Effector memory CD8-positive, alpha-beta T cell (primary cell): ENCODE measurements at regions not wholly inside any gene's neighbourhood (a gene's known extent, or its start where the extent isn't known, plus 50 kb on each side); places are given as distances from the start of the nearest gene placed in this dataset.
"Not testable (repeated sequence)": the region's sequence is repeated elsewhere in the genome, so short reads cannot be mapped to it uniquely, and the experiment has no call there.

Experiments used
- ATAC-seq: fragments of 150-1000 bp; cut with Tn5 transposase; replicated peaks from 2 replicates; pipeline ENCODE4 v1.10.0; 2021; ENCODE audit warnings: mild to moderate bottlenecking, moderate library complexity
- DNase-seq, 3 experiments: peaks; one replicate each; pipeline ENCODE4 v3.0.0; 2021
- H3K27ac Mint-ChIP-seq, 2 donors: one replicate each; pipeline ENCODE4 v1.8.0; 2022; ENCODE audit warnings: mild to moderate bottlenecking in 2 of 2, mixed read lengths in 2 of 2, moderate library complexity in 2 of 2
- H3K27me3 Mint-ChIP-seq, 2 donors: one replicate each; pipeline ENCODE4 v1.8.0; 2022; ENCODE audit warnings: mixed read lengths in 2 of 2
- H3K36me3 Mint-ChIP-seq: one replicate; pipeline ENCODE4 v1.8.0; 2022; ENCODE audit warnings: mild to moderate bottlenecking, moderate library complexity, mixed read lengths; ENCODE audit not compliant: insufficient read depth
- H3K4me1 Mint-ChIP-seq, 2 donors: one replicate each; pipeline ENCODE4 v1.8.0; 2022; ENCODE audit warnings: low read depth in 2 of 2, mixed read lengths in 2 of 2
- H3K4me3 Mint-ChIP-seq, 2 donors: one replicate each; pipeline ENCODE4 v1.8.0; 2022; ENCODE audit warnings: mild to moderate bottlenecking in 2 of 2, mixed read lengths in 2 of 2, moderate library complexity in 2 of 2
- H3K9me3 Mint-ChIP-seq, 2 donors: one replicate each; pipeline ENCODE4 v1.8.0; 2022; ENCODE audit warnings: mixed read lengths in 2 of 2

GRCh38 chr11:25565846-25566245 is 766.1 kb upstream of the ANO3 start:
- DNase-seq, result no peak
- Mint-ChIP-seq H3K36me3 (no peaks in the 10 kb centered on the region), H3K4me1 (no peaks in the 10 kb centered on the region), H3K4me3 (no peak overlapping the region), H3K9me3 (peaks cover 7 to 10% of the 10 kb centered on the region in 2 donors), H3K27me3 (no peaks in the 10 kb centered on the region), H3K27ac (no peak overlapping the region)
- ATAC-seq, result no peak

- H3K4me3 Mint-ChIP-seq, result no peak overlapping the region
- H3K27me3 Mint-ChIP-seq, result no peaks in the 10 kb centered on the region
- H3K9me3 Mint-ChIP-seq, result peaks cover 7 to 10% of the 10 kb centered on the region in 2 donors
- no peaks in the 10 kb centered on the region for H3K4me1 Mint-ChIP-seq
- H3K27ac Mint-ChIP-seq, result no peak overlapping the region
- ATAC-seq (no peak), DNase-seq (no peak)
- no peaks in the 10 kb centered on the region for H3K36me3 Mint-ChIP-seq
Observed at GRCh38 chr11:25566298-25567200, 765.4 kb upstream of the ANO3 start.

- no peak for DNase-seq
- ATAC-seq, result no peak
- H3K27me3 Mint-ChIP-seq, result no peaks in the 10 kb centered on the region
Observed at GRCh38 chr11:25576320-25576719, 755.6 kb upstream of the ANO3 start.

GRCh38 chr11:25579554-25579953 is 752.4 kb upstream of the ANO3 start:
- not testable (repeated sequence) for H3K4me3 Mint-ChIP-seq, DNase-seq, H3K36me3 Mint-ChIP-seq, H3K27me3 Mint-ChIP-seq, H3K27ac Mint-ChIP-seq, H3K9me3 Mint-ChIP-seq, H3K4me1 Mint-ChIP-seq, ATAC-seq

More at GRCh38 chr11:25576320-25576719, 755.6 kb upstream of the ANO3 start:
- H3K9me3 Mint-ChIP-seq, result peaks cover 17 to 18% of the 10 kb centered on the region in 2 donors
- no peaks in the 10 kb centered on the region for H3K4me1 Mint-ChIP-seq
- no peak overlapping the region for H3K4me3 Mint-ChIP-seq
- H3K36me3 Mint-ChIP-seq, result no peaks in the 10 kb centered on the region
- no peak overlapping the region for H3K27ac Mint-ChIP-seq

- Mint-ChIP-seq H3K27ac (no peak overlapping the region), H3K4me3 (no peak overlapping the region), H3K27me3 (no peaks in the 10 kb centered on the region), H3K4me1 (no peaks in the 10 kb centered on the region), H3K9me3 (peaks cover 16 to 21% of the 10 kb centered on the region in 2 donors), H3K36me3 (no peaks in the 10 kb centered on the region)
- no peak for ATAC-seq
- no peak for DNase-seq
Observed at GRCh38 chr11:25583596-25583995, 748.3 kb upstream of the ANO3 start.

- no peak overlapping the region for H3K4me3 Mint-ChIP-seq
- H3K36me3 Mint-ChIP-seq, result no peaks in the 10 kb centered on the region
- ATAC-seq (no peak), DNase-seq (no peak)
- H3K27ac Mint-ChIP-seq, result no peak overlapping the region
- no peaks in the 10 kb centered on the region for H3K4me1 Mint-ChIP-seq
- no peaks in the 10 kb centered on the region for H3K27me3 Mint-ChIP-seq
- peaks cover 17 to 24% of the 10 kb centered on the region in 2 donors for H3K9me3 Mint-ChIP-seq
Observed at GRCh38 chr11:25587496-25587895, 744.4 kb upstream of the ANO3 start.

- DNase-seq (no peak), ATAC-seq (no peak)
- Mint-ChIP-seq H3K27ac (no peak overlapping the region), H3K27me3 (no peaks in the 10 kb centered on the region), H3K4me1 (no peaks in the 10 kb centered on the region), H3K9me3 (peaks cover 12 to 20% of the 10 kb centered on the region in 2 donors), H3K36me3 (no peaks in the 10 kb centered on the region), H3K4me3 (no peak overlapping the region)
Observed at GRCh38 chr11:25593221-25593620, 738.7 kb upstream of the ANO3 start.

GRCh38 chr11:25596701-25597100 is 735.2 kb upstream of the ANO3 start:
- no peaks in the 10 kb centered on the region for H3K4me1 Mint-ChIP-seq
- H3K27me3 Mint-ChIP-seq, result no peaks in the 10 kb centered on the region
- H3K9me3 Mint-ChIP-seq, result peaks cover 7 to 11% of the 10 kb centered on the region in 2 donors
- no peak overlapping the region for H3K4me3 Mint-ChIP-seq
- H3K27ac Mint-ChIP-seq, result no peak overlapping the region
- ATAC-seq (no peak), DNase-seq (no peak)
- H3K36me3 Mint-ChIP-seq, result no peaks in the 10 kb centered on the region

GRCh38 chr11:25597696-25598095 is 734.2 kb upstream of the ANO3 start:
- no peak overlapping the region for H3K27ac Mint-ChIP-seq
- no peaks in the 10 kb centered on the region for H3K4me1 Mint-ChIP-seq
- H3K4me3 Mint-ChIP-seq, result no peak overlapping the region
- ATAC-seq, result no peak
- no peaks in the 10 kb centered on the region for H3K27me3 Mint-ChIP-seq
- no peak for DNase-seq
- no peaks in the 10 kb centered on the region for H3K36me3 Mint-ChIP-seq
- peaks cover 6 to 10% of the 10 kb centered on the region in 2 donors for H3K9me3 Mint-ChIP-seq

- peaks cover 2 to 32% of the 10 kb centered on the region in 2 donors for H3K9me3 Mint-ChIP-seq
- ATAC-seq (no peak), DNase-seq (no peak)
- no peaks in the 10 kb centered on the region for H3K27me3 Mint-ChIP-seq
- no peaks in the 10 kb centered on the region for H3K36me3 Mint-ChIP-seq
- H3K27ac Mint-ChIP-seq, result no peak overlapping the region
- no peak overlapping the region for H3K4me3 Mint-ChIP-seq
- no peaks in the 10 kb centered on the region for H3K4me1 Mint-ChIP-seq
Observed at GRCh38 chr11:25602149-25602548, 729.8 kb upstream of the ANO3 start.

- Mint-ChIP-seq H3K27ac (no peak overlapping the region), H3K36me3 (no peaks in the 10 kb centered on the region), H3K9me3 (peaks cover 8 to 40% of the 10 kb centered on the region in 2 donors), H3K27me3 (no peaks in the 10 kb centered on the region), H3K4me1 (no peaks in the 10 kb centered on the region), H3K4me3 (no peak overlapping the region)
- no peak for DNase-seq
- no peak for ATAC-seq
Observed at GRCh38 chr11:25602959-25603358, 729.0 kb upstream of the ANO3 start.

- Mint-ChIP-seq H3K9me3 (peaks cover 5 to 16% of the 10 kb centered on the region in 2 donors), H3K27ac (no peak overlapping the region), H3K36me3 (no peaks in the 10 kb centered on the region), H3K4me3 (no peak overlapping the region), H3K4me1 (no peaks in the 10 kb centered on the region), H3K27me3 (no peaks in the 10 kb centered on the region)
- no peak for ATAC-seq
- no peak for DNase-seq
Observed at GRCh38 chr11:25612806-25613205, 719.1 kb upstream of the ANO3 start.

- no peak for ATAC-seq
Observed at GRCh38 chr11:25613451-25613850, 718.5 kb upstream of the ANO3 start.

GRCh38 chr11:25613865-25614264 is 718.1 kb upstream of the ANO3 start:
- Mint-ChIP-seq H3K27ac (no peak overlapping the region), H3K36me3 (no peaks in the 10 kb centered on the region), H3K4me1 (no peaks in the 10 kb centered on the region), H3K4me3 (no peak overlapping the region), H3K9me3 (peaks cover 4 to 13% of the 10 kb centered on the region in 2 donors), H3K27me3 (no peaks in the 10 kb centered on the region)
- ATAC-seq (no peak), DNase-seq (no peak)

More at GRCh38 chr11:25613451-25613850, 718.5 kb upstream of the ANO3 start:
- Mint-ChIP-seq H3K27ac (no peak overlapping the region), H3K9me3 (peaks cover 4 to 13% of the 10 kb centered on the region in 2 donors), H3K27me3 (no peaks in the 10 kb centered on the region), H3K36me3 (no peaks in the 10 kb centered on the region), H3K4me3 (no peak overlapping the region), H3K4me1 (no peaks in the 10 kb centered on the region)
- no peak for DNase-seq
